HG03045 (cell line): ENCODE measurements at regions not wholly inside any gene's neighbourhood (a gene's known extent, or its start where the extent isn't known, plus 50 kb on each side); places are given as distances from the start of the nearest gene placed in this dataset.
A peak's percentile ranks its signal among the peaks of the same experiment; 100 is the strongest.

ENCODE experiments used
- ATAC-seq: cut with Tn5 transposase; IDR thresholded peaks from one replicate; pipeline ENCODE4 v1.9.1; 2021; ENCODE audit warnings: mild to moderate bottlenecking, moderate library complexity; ENCODE audit not compliant: unreplicated experiment

GRCh38 chr7:115153176-115153575 lies 231.3 kb downstream of the MDFIC start:
- no peak for ATAC-seq

DNA sequence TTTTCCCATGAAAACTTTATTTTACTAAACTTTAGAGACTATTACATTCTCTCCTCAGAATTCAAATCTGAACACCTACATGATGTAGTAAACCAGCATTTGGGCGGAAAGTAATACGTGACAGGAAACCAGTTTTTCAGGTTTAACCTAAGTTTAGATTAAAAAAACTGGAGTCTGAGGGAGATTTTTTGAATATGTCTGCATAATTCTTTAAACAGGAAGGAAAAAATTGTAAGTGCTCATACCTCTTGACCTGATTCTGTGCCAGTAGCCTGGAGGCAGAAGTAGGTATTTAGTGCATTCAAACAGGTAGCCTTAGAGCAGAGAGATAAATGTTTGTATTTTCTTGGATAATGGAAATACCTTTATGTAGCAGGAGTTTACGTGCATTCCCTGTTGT lies 224.3 kb downstream of the MDFIC start:
- ATAC-seq: no peak

- peak; percentile 75 for ATAC-seq
Measured at GRCh38 chr7:115145512-115145911, 223.6 kb downstream of the MDFIC start.

DNA sequence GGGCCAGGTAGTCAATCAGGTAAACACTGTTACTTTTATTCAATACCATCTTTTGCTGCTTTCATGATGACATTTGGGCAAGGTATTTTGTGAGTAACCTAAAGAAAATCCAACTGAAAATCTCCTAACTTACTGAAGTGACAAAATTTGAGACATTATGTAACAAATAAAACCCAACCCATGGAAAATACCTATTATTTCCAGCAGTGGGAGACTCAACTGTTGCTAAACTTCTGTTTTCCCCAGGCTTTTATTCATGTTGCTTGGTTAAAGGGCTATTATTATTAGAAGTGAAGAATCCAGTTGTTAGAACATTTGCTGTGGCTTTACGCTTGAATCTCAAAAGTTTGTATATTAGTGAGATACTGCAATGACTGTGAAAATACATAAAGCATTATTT lies 215.9 kb downstream of the MDFIC start:
- no peak for ATAC-seq

GRCh38 chr7:115136796-115137443 lies 215.0 kb downstream of the MDFIC start:
- ATAC-seq: no peak

GRCh38 chr7:115135769-115136410 lies 214.0 kb downstream of the MDFIC start:
- ATAC-seq: peak; percentile 73

DNA sequence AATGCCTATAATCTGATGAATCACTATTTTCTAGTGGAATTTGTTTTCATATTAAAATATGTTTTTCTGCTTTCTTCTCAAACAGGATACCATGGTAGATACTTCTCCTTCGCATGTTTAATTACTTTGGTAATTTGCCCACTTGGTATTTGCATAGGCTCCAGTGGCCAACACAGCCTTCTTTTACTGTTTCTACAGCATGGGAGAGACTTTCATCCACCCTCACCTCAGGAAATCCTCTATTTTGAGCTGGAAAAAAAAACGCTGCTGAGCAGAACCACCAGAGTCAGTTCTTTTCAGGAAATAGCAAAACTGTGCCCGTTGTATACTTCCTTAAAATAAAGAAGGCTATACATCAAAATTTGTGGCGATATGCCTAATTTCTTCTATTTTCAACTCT lies 213.3 kb downstream of the MDFIC start:
- no peak for ATAC-seq

GRCh38 chr7:115133248-115133647 lies 211.4 kb downstream of the MDFIC start:
- ATAC-seq: no peak

GRCh38 chr7:115132096-115132495 lies 210.2 kb downstream of the MDFIC start:
- ATAC-seq: no peak

DNA sequence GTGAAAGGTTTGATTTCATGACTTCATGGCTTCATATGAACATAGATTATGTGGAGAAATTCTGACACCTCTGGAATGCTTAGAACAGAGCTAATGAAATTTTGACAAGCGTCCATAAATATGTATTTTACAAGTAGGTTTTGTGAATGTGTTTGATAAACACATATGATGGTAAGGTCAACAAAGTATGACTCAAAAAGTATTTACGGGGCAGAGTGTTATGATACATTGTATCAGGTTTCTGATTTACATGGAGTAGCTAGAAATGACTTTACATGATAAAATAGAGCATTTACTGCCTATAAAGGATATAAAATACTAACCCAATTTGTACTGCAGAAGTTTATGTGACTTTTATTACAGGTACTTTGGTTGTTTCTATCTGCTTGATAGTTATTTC lies 206.3 kb downstream of the MDFIC start:
- ATAC-seq: no peak

- ATAC-seq: no peak
Measured at GRCh38 chr7:115127399-115128021, 205.6 kb downstream of the MDFIC start.

DNA sequence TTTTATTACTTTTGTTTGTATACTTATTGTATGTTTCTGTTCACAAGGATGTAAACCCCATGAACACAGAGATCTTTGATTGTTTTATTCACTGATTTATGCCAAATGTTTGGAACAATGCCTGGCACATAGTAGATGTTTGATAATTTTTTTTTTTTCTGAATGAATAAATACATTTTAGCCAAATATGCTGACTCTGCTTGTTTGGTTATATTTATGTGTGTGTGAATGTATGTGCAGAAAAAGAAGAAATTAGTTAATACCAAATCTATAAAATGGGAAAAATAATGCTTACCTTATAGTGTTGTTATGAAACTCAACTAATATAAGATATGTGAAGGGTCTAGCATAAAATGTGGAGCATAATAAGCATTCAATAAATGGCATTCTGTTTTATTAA lies 203.9 kb downstream of the MDFIC start:
- ATAC-seq: no peak

DNA sequence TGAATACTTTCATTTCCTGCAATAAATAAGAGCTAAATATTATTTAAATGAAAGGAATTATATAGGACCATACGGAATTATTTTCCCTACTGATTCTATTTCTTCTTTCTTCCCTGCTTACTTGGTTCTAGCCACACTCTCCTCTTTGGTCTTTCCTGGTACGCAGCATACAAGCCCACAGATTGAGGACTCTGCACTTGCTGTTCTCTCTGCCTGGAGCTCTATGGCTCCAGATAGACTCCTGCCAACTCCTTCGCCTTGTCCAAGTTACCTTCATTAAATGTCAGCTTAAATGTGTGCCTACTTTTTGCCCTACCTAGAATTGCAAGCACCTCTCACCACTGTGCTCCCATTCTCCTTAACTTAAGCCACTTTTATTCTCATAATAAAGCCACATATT lies 203.4 kb downstream of the MDFIC start:
- no peak for ATAC-seq

- ATAC-seq: no peak
Measured at GRCh38 chr7:115124409-115124939, 202.6 kb downstream of the MDFIC start.

GRCh38 chr7:115123441-115123840 lies 201.5 kb downstream of the MDFIC start:
- no peak for ATAC-seq

GRCh38 chr7:115122388-115122787 lies 200.5 kb downstream of the MDFIC start:
- no peak for ATAC-seq

DNA sequence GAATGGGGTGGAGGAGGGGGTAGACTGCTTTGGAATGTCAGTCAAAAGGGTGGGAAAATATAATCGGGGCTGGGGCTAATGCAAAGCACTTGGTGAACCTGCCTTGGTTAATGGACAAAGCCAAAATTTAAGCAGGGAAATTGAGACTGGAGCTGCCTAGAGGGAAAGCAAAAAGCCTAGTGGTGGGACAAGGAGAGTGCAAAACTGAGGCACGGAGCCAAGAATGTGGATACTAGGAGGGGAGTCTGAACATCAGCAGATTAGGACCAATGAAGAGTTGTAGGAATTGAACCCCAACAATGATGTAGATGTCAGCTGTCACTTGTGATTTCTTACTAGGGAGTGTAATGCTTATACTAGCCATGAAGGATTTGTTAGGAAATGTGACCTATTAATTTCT lies 195.9 kb downstream of the MDFIC start:
- ATAC-seq: no peak

- ATAC-seq: no peak
Measured at GRCh38 chr7:115116773-115117715, 195.2 kb downstream of the MDFIC start.

DNA sequence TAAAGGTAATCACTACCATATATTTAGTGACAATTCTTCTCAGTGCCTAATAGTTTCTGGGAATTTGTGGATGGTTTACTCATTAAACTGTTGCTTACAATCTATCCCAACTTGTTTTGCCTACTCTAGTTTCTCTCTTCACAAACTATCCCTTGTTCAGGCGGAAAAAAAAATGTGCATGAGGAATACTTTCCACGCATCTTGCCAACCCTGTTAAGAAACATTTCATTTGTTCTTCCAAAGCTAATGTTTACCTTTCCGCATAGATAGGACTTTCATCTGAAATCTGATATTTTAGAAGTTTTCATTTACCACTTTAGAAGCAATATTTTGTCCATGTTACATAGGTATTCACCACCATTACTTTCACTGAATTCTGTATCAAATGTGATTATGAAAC lies 191.9 kb downstream of the MDFIC start:
- ATAC-seq: no peak

GRCh38 chr7:115113131-115113530 lies 191.2 kb downstream of the MDFIC start:
- no peak for ATAC-seq

DNA sequence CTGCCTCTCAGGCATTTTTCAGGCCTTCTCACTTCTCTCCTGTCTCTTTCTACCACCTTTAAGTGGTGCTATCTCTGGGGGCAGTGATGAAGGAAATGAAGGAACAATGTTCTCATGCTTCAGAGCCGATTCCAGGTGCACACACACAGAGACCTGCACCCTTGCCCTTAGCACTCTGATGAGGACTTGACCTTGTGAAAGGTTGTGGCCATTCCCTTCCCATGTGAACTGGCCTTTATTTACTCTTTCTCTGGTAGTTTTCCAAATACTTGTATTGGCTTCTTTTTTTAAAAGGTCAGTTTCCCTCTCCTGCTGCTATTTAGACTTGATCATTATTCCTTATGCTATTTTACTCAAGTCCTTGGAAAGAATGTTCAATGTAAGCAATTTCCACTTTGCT lies 188.6 kb downstream of the MDFIC start:
- ATAC-seq: no peak
